CD4-positive, alpha-beta T cell treated with Interleukin-15 for 4 hours (primary cell): ENCODE measurements at regions not wholly inside any gene's neighbourhood (a gene's known extent, or its start where the extent isn't known, plus 50 kb on each side); places are given as distances from the start of the nearest gene placed in this dataset.

Source experiments
- DNase-seq: peaks from one replicate; pipeline ENCODE4 v3.0.0-alpha.2; 2020; ENCODE audit warnings: low spot score

GRCh38 chr3:118557513-118557912 is 477.1 kb downstream of the IGSF11 start:
- DNase-seq = no peak

GRCh38 chr3:118559286-118559685 is 475.4 kb downstream of the IGSF11 start:
- no peak for DNase-seq

GRCh38 chr3:118564800-118565199 is 469.8 kb downstream of the IGSF11 start:
- no peak for DNase-seq

GRCh38 chr3:118573912-118574311 is 460.7 kb downstream of the IGSF11 start:
- no peak for DNase-seq

- DNase-seq = no peak
Observed at GRCh38 chr3:118577055-118577777, 457.4 kb downstream of the IGSF11 start.

GRCh38 chr3:118578559-118578958 is 456.1 kb downstream of the IGSF11 start:
- DNase-seq = no peak

- no peak for DNase-seq
Observed at GRCh38 chr3:118587037-118587741, 447.5 kb downstream of the IGSF11 start.

- no peak for DNase-seq
Observed at GRCh38 chr3:118587847-118588246, 446.8 kb downstream of the IGSF11 start.

GRCh38 chr3:118593277-118593670 is 441.4 kb downstream of the IGSF11 start:
- DNase-seq = no peak

GRCh38 chr3:118597184-118597583 is 437.5 kb downstream of the IGSF11 start:
- no peak for DNase-seq

GRCh38 chr3:118607915-118608820 is 426.5 kb downstream of the IGSF11 start:
- no peak for DNase-seq

GRCh38 chr3:118618247-118619040 is 416.2 kb downstream of the IGSF11 start:
- no peak for DNase-seq

- no peak for DNase-seq
Observed at GRCh38 chr3:118626453-118626852, 408.2 kb downstream of the IGSF11 start.

- no peak for DNase-seq
Observed at GRCh38 chr3:118628704-118629341, 405.8 kb downstream of the IGSF11 start.

GRCh38 chr3:118629821-118630220 is 404.8 kb downstream of the IGSF11 start:
- no peak for DNase-seq

GRCh38 chr3:118635711-118636110 is 398.9 kb downstream of the IGSF11 start:
- no peak for DNase-seq

- DNase-seq = no peak
Observed at GRCh38 chr3:118636841-118637240, 397.8 kb downstream of the IGSF11 start.

GRCh38 chr3:118637846-118638245 is 396.8 kb downstream of the IGSF11 start:
- no peak for DNase-seq

- no peak for DNase-seq
Observed at GRCh38 chr3:118641608-118642007, 393.0 kb downstream of the IGSF11 start.

GRCh38 chr3:118671192-118671591 is 363.5 kb downstream of the IGSF11 start:
- DNase-seq = no peak

GRCh38 chr3:118675305-118675704 is 359.3 kb downstream of the IGSF11 start:
- DNase-seq = no peak
